ENCODE measurements at regions not wholly inside any gene's neighbourhood (a gene's known extent, or its start where the extent isn't known, plus 50 kb on each side); places are given as distances from the start of the nearest gene placed in this dataset.

GRCh38 chr5:146394486-146394885 is 52.6 kb upstream of the TCERG1 start:
- no peaks in the 10 kb centered on the region for H3K9me3 Mint-ChIP-seq
- H3K4me3 Mint-ChIP-seq, result no peak overlapping the region
- H3K36me3 Mint-ChIP-seq (ENCODE audit: low read depth), result no peaks in the 10 kb centered on the region
- ChIA-PET CTCF (interaction anchor here (0.6 kb wide), 1 partner anchor 47 kb away, joined by 3 read pairs; no protein-coding TSS in a partner anchor), POLR2A (no interaction called here)
- H3K27me3 Mint-ChIP-seq, result peaks cover 14% of the 10 kb centered on the region
- DNase-seq, result no peak
- no peak overlapping the region for H3K27ac Mint-ChIP-seq
- no peaks in the 10 kb centered on the region for H3K4me1 Mint-ChIP-seq

- H3K9me3 Mint-ChIP-seq, result no peaks in the 10 kb centered on the region
- ChIA-PET POLR2A (no interaction called here), CTCF (no interaction called here)
- no peak for DNase-seq
- H3K4me1 Mint-ChIP-seq, result no peaks in the 10 kb centered on the region
- no peak overlapping the region for H3K4me3 Mint-ChIP-seq
- H3K27ac Mint-ChIP-seq, result no peak overlapping the region
- no peaks in the 10 kb centered on the region for H3K36me3 Mint-ChIP-seq (ENCODE audit: low read depth)
- peaks cover 19% of the 10 kb centered on the region for H3K27me3 Mint-ChIP-seq
These were observed 51.9 kb upstream of the TCERG1 start for GRCh38 chr5:146395193-146395592.

Measured in activated CD4-positive, alpha-beta T cell treated with anti-CD3 and anti-CD28 coated beads, Interleukin-2, amount 10 ng/mL, durations not matched to agents 7 days and 5 days (primary cell).